CD4-positive, alpha-beta T cell treated with Interleukin-4 for 4 hours (primary cell): ENCODE measurements at regions not wholly inside any gene's neighbourhood (a gene's known extent, or its start where the extent isn't known, plus 50 kb on each side); places are given as distances from the start of the nearest gene placed in this dataset.
"Not testable (repeated sequence)": the region's sequence is repeated elsewhere in the genome, so short reads cannot be mapped to it uniquely, and the experiment has no call there.

Source experiments
- DNase-seq: peaks from one replicate; pipeline ENCODE4 v3.0.0-alpha.2; 2020

- DNase-seq = no peak
Measured at GRCh38 chr14:87286191-87286590, 706.8 kb downstream of the GALC start.

- DNase-seq = no peak
Measured at GRCh38 chr14:87285506-87285905, 707.5 kb downstream of the GALC start.

- DNase-seq = no peak
Measured at GRCh38 chr14:87283547-87283946, 709.4 kb downstream of the GALC start.

GRCh38 chr14:87282266-87282665 lies 710.7 kb downstream of the GALC start:
- no peak for DNase-seq

GRCh38 chr14:87278415-87278814 lies 714.6 kb downstream of the GALC start:
- no peak for DNase-seq

- no peak for DNase-seq
Measured at GRCh38 chr14:87271331-87271730, 721.7 kb downstream of the GALC start.

- DNase-seq = no peak
Measured at GRCh38 chr14:87268997-87269396, 724.0 kb downstream of the GALC start.

GRCh38 chr14:87264796-87265195 lies 728.2 kb downstream of the GALC start:
- no peak for DNase-seq

GRCh38 chr14:87264272-87264785 lies 728.7 kb downstream of the GALC start:
- DNase-seq = no peak

GRCh38 chr14:87261621-87262020 lies 731.4 kb downstream of the GALC start:
- no peak for DNase-seq

- no peak for DNase-seq
Measured at GRCh38 chr14:87260460-87260859, 732.5 kb downstream of the GALC start.

- DNase-seq = no peak
Measured at GRCh38 chr14:87257421-87257820, 735.6 kb downstream of the GALC start.

GRCh38 chr14:87255058-87255457 lies 737.9 kb downstream of the GALC start:
- DNase-seq = no peak

- no peak for DNase-seq
Measured at GRCh38 chr14:87254331-87254874, 738.6 kb downstream of the GALC start.

GRCh38 chr14:87253791-87254190 lies 739.2 kb downstream of the GALC start:
- DNase-seq = not testable (repeated sequence)

GRCh38 chr14:87252103-87252502 lies 740.9 kb downstream of the GALC start:
- no peak for DNase-seq

GRCh38 chr14:87251011-87251410 lies 742.0 kb downstream of the GALC start:
- DNase-seq = no peak

- no peak for DNase-seq
Measured at GRCh38 chr14:87241018-87241768, 751.8 kb downstream of the GALC start.

GRCh38 chr14:87240319-87240718 lies 752.7 kb downstream of the GALC start:
- DNase-seq = not testable (repeated sequence)

GRCh38 chr14:87233806-87234384 lies 759.1 kb downstream of the GALC start:
- no peak for DNase-seq

GRCh38 chr14:87233266-87233665 lies 759.7 kb downstream of the GALC start:
- no peak for DNase-seq

GRCh38 chr14:87231336-87232026 lies 761.5 kb downstream of the GALC start:
- no peak for DNase-seq

- DNase-seq = no peak
Measured at GRCh38 chr14:87230726-87231125, 762.3 kb downstream of the GALC start.

- no peak for DNase-seq
Measured at GRCh38 chr14:87229131-87229530, 763.9 kb downstream of the GALC start.
